HL-60 (cell line): ENCODE measurements at regions not wholly inside any gene's neighbourhood (a gene's known extent, or its start where the extent isn't known, plus 50 kb on each side); places are given as distances from the start of the nearest gene placed in this dataset.

Experiments used
- DNase-seq, 2 experiments: peaks; one replicate each; pipeline ENCODE4 v3.0.0-alpha.2; 2010 to 2020; ENCODE audit warnings: low read depth in 1 of 2, low spot score in 1 of 2
- H3K27ac ChIP-seq: fragments of 250-450 bp; sonication (Bioruptor Pico); replicated peaks from 2 replicates; pipeline ENCODE4 v1.5.1; 2020; ENCODE audit warnings: mild to moderate bottlenecking, moderate library complexity
- H3K27me3 ChIP-seq: fragments of 250-450 bp; sonication (Bioruptor Pico); 2 replicates; pipeline ENCODE4 v1.5.1; 2021; ENCODE audit warnings: mild to moderate bottlenecking, moderate library complexity; ENCODE audit not compliant: insufficient read depth, poor library complexity, severe bottlenecking
- H3K4me3 ChIP-seq: replicated peaks from 2 replicates; pipeline ENCODE4 v1.5.1; 2011; ENCODE audit warnings: mild to moderate bottlenecking, control low read depth, low read length; ENCODE audit not compliant: insufficient read depth
- GABPA ChIP-seq: IDR thresholded peaks from 2 replicates; pipeline ENCODE4 v1.6.1; 2012; ENCODE audit warnings: low read depth
- POLR2AphosphoS5 ChIP-seq: IDR thresholded peaks from 2 replicates; pipeline ENCODE4 v1.6.1; 2012; ENCODE audit warnings: low read depth
- SPI1 ChIP-seq: IDR thresholded peaks from 2 replicates; pipeline ENCODE4 v1.6.1; 2012; ENCODE audit warnings: low read depth, mild to moderate bottlenecking, borderline replicate concordance
- TF ChIP-seq, protein P1 (sequence below): IDR thresholded peaks from 2 replicates; pipeline ENCODE4 v1.6.1; 2012; ENCODE audit warnings: low read depth; ENCODE audit not compliant: insufficient replicate concordance
- TF ChIP-seq, protein P2 (sequence below): IDR thresholded peaks from one replicate; pipeline ENCODE4 v1.5.1; 2011; ENCODE audit warnings: low read length, control low read depth, inconsistent platforms; ENCODE audit not compliant: insufficient read depth

DNA sequence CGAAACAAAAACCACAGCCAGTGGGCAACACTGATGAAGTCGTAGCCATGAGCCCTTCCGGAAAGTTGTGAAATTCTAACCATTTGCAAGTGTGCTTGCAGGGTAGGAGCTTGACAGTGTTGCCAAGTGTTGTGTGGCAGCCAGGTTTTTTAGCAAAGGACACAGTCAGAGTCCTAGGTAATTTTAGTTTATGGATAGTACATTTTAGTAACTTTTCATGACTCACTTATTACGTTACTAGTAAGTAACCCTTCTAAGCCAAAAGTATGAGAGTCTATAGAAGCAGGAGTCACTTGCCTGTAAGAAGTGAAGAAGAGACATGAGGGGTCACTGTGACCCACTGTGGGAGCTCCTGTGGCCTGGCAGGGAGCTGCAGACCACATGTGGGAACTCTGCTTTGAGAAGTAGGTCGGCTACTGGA, 54.8 kb upstream of the ADPGK start:
- peak; percentile 61 to 80 for DNase-seq
- no peaks in the 10 kb centered on the region for H3K27me3 ChIP-seq
- TF ChIP-seq, protein P1, sequence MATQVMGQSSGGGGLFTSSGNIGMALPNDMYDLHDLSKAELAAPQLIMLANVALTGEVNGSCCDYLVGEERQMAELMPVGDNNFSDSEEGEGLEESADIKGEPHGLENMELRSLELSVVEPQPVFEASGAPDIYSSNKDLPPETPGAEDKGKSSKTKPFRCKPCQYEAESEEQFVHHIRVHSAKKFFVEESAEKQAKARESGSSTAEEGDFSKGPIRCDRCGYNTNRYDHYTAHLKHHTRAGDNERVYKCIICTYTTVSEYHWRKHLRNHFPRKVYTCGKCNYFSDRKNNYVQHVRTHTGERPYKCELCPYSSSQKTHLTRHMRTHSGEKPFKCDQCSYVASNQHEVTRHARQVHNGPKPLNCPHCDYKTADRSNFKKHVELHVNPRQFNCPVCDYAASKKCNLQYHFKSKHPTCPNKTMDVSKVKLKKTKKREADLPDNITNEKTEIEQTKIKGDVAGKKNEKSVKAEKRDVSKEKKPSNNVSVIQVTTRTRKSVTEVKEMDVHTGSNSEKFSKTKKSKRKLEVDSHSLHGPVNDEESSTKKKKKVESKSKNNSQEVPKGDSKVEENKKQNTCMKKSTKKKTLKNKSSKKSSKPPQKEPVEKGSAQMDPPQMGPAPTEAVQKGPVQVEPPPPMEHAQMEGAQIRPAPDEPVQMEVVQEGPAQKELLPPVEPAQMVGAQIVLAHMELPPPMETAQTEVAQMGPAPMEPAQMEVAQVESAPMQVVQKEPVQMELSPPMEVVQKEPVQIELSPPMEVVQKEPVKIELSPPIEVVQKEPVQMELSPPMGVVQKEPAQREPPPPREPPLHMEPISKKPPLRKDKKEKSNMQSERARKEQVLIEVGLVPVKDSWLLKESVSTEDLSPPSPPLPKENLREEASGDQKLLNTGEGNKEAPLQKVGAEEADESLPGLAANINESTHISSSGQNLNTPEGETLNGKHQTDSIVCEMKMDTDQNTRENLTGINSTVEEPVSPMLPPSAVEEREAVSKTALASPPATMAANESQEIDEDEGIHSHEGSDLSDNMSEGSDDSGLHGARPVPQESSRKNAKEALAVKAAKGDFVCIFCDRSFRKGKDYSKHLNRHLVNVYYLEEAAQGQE, result no peak
- TF ChIP-seq GABPA, result no peak
- TF ChIP-seq, protein P2, sequence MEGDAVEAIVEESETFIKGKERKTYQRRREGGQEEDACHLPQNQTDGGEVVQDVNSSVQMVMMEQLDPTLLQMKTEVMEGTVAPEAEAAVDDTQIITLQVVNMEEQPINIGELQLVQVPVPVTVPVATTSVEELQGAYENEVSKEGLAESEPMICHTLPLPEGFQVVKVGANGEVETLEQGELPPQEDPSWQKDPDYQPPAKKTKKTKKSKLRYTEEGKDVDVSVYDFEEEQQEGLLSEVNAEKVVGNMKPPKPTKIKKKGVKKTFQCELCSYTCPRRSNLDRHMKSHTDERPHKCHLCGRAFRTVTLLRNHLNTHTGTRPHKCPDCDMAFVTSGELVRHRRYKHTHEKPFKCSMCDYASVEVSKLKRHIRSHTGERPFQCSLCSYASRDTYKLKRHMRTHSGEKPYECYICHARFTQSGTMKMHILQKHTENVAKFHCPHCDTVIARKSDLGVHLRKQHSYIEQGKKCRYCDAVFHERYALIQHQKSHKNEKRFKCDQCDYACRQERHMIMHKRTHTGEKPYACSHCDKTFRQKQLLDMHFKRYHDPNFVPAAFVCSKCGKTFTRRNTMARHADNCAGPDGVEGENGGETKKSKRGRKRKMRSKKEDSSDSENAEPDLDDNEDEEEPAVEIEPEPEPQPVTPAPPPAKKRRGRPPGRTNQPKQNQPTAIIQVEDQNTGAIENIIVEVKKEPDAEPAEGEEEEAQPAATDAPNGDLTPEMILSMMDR, result no peak
- TF ChIP-seq SPI1, result no peak
- no peak for TF ChIP-seq POLR2AphosphoS5
- peak overlapping the region; percentile 60 for H3K27ac ChIP-seq
- no peak overlapping the region for H3K4me3 ChIP-seq

DNA sequence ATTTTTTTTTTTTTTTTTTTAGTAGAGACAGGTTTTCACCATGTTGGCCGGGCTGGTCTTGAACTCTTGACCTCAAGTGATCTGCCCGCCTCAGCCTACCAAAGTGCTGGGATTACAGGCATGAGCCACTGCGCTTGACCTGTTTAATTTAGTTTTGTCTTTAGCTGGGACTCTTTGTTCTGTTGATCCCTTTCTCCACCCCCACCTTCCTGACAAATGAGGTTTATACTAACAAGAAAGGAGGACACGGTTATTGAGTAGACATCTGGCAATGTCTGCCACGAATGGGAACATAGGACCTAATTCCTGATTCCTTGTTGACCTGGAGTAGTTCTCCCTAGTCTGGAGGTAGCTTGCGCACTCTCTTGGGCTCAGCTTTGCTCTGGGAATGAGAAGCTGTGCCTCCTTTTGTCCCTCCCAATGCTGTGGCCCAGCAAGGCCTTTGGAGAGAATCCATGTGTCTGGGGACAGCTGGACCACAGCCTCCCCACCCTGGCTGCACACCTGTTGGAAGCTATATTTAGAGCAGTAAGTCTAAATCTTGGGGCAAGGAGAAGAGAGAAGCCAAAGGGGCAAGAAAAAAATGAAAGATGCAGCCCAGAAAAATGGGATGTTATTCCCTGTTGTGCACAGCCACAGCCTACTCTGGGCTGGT, 53.2 kb upstream of the ADPGK start:
- TF ChIP-seq SPI1 (no peak), GABPA (no peak), POLR2AphosphoS5 (no peak)
- TF ChIP-seq, protein P1, result no peak
- TF ChIP-seq, protein P2, result no peak
- H3K27me3 ChIP-seq, result no peaks in the 10 kb centered on the region
- H3K4me3 ChIP-seq, result no peak overlapping the region
- no peak for DNase-seq
- H3K27ac ChIP-seq, result no peak overlapping the region

DNA sequence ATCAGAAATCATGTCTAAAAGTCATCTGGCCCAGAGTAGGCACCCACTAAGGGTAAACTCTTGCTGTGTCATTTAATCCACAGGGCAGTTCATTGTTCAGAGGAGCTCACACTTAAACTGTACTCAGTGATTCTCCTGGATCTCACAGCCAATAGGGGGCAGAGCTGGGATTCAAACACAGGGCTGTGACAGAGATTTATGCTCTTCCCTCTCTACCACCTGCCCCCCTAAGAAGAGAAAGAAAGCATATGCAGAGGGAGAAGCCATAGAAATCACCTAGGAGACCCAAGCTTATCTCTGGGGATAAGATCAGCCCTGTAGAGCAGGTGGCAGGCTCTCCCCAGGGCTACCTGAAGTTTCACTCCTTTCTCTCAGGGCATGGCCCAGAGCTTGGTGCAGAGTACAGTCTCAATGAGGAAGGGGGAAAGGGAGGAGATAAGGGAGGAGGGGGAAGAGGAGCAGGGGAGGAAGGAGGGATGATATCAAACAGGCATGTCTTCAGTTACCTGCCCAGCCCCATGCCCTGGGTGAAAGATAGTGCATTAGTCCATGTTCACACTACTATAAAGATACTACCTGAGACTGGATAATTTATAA, 51.8 kb upstream of the ADPGK start:
- no peak overlapping the region for H3K4me3 ChIP-seq
- no peak for TF ChIP-seq GABPA
- TF ChIP-seq, protein P2, result no peak
- no peak overlapping the region for H3K27ac ChIP-seq
- H3K27me3 ChIP-seq, result no peaks in the 10 kb centered on the region
- DNase-seq, result no peak

DNA sequence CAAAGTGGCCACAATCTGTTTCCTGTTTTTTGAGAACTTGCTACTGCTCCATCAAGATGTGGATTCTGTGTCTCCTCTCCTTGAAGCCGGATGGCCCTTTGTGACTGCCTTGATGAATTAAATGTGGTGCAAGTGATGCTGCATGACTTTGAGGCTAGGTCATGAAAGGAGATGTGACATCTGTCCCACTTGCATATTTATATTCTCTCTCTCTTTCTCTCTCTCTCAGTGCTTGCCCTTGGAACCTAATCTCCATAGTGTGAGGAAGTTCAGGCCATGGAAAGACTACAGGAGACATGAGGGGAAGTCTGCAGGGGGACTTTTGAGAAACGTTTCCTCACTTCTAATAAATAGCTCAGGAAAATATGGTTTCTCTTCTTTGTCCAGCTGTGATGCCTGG, 50.0 kb upstream of the ADPGK start:
- Histone ChIP-seq H3K4me3 (no peak overlapping the region), H3K27me3 (no peaks in the 10 kb centered on the region), H3K27ac (no peak overlapping the region)
- TF ChIP-seq GABPA, result no peak
- TF ChIP-seq, protein P2, result no peak
- DNase-seq, result no peak
